ENCODE measurements at regions not wholly inside any gene's neighbourhood (a gene's known extent, or its start where the extent isn't known, plus 50 kb on each side); places are given as distances from the start of the nearest gene placed in this dataset.

DNA sequence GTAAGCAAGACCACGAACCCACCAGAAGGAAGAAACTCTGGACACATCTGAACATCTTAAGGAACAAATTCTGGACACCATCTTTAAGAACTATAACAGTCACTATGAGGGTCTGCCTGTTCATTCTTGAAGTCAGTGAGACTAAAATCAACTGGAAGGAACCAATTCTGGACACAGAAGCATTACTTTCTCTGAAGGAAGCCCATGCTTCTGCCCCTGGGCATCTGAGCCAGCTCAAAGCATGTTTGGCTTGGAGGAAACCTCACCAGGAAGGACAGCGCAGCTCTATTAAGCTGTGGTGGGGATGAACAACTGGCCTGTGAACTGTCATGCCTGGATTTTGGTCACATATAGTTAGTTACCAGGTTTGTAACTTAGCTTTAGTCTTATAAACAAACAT lies 132.4 kb upstream of the GDF10 start:
- intact Hi-C loops (cut with DNase I) = no loop called here
- no peak overlapping the region for H3K27ac ChIP-seq
- no peaks in the 10 kb centered on the region for H3K36me3 ChIP-seq (replicated peaks in 1 of 2)
- H3K27me3 ChIP-seq = no peaks in the 10 kb centered on the region
- H3K9me3 ChIP-seq (replicated peaks in 1 of 3) = no peaks in the 10 kb centered on the region
- no peak for DNase-seq
- TF ChIP-seq POLR2A (IDR thresholded peaks at IDR 0.05) = no peak
- TF ChIP-seq, protein P1, sequence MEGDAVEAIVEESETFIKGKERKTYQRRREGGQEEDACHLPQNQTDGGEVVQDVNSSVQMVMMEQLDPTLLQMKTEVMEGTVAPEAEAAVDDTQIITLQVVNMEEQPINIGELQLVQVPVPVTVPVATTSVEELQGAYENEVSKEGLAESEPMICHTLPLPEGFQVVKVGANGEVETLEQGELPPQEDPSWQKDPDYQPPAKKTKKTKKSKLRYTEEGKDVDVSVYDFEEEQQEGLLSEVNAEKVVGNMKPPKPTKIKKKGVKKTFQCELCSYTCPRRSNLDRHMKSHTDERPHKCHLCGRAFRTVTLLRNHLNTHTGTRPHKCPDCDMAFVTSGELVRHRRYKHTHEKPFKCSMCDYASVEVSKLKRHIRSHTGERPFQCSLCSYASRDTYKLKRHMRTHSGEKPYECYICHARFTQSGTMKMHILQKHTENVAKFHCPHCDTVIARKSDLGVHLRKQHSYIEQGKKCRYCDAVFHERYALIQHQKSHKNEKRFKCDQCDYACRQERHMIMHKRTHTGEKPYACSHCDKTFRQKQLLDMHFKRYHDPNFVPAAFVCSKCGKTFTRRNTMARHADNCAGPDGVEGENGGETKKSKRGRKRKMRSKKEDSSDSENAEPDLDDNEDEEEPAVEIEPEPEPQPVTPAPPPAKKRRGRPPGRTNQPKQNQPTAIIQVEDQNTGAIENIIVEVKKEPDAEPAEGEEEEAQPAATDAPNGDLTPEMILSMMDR (IDR thresholded peaks at IDR 0.05) = no peak
- H3K4me3 ChIP-seq = no peak overlapping the region
- WGBS, 4 donors = 82 to 93% (median 86%) methylated on average over 2 of the region's 2 CpGs
- peaks cover 0 to 11% of the 10 kb centered on the region in 2 donors for H3K4me1 ChIP-seq (replicated peaks in 1 of 2)

DNA sequence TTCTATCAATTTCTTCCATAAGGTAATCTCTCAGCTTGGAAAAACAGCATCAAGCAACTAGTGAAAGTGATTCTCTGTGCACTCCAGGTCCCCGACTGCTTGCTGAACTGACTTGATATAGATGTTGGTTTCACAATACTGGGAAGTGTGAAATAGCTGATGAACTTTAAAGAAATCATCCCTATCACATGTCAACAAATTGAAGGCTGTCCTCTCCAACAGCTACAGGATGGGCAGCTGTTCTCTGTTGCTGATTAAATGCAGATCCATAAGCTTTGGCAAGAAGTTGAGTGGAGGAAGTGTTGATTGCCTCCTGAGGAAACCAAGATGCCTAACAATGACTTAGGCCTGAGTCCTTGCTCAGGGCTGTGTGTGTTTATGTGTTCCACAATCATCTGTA lies 130.4 kb upstream of the GDF10 start:
- Histone ChIP-seq H3K4me3 (no peak overlapping the region), H3K9me3 (replicated peaks in 1 of 3) (no peaks in the 10 kb centered on the region), H3K27ac (no peak overlapping the region), H3K36me3 (replicated peaks in 1 of 2) (no peaks in the 10 kb centered on the region), H3K27me3 (no peaks in the 10 kb centered on the region), H3K4me1 (replicated peaks in 1 of 2) (peaks cover 0 to 11% of the 10 kb centered on the region in 2 donors)
- TF ChIP-seq, protein P1 (IDR thresholded peaks at IDR 0.05) = no peak
- no peak for TF ChIP-seq POLR2A (IDR thresholded peaks at IDR 0.05)
- 59 to 71% (median 66%) methylated on average over 1 of the region's 1 CpG for WGBS, 4 donors
- intact Hi-C loops (cut with DNase I) = no loop called here
- DNase-seq = no peak

DNA sequence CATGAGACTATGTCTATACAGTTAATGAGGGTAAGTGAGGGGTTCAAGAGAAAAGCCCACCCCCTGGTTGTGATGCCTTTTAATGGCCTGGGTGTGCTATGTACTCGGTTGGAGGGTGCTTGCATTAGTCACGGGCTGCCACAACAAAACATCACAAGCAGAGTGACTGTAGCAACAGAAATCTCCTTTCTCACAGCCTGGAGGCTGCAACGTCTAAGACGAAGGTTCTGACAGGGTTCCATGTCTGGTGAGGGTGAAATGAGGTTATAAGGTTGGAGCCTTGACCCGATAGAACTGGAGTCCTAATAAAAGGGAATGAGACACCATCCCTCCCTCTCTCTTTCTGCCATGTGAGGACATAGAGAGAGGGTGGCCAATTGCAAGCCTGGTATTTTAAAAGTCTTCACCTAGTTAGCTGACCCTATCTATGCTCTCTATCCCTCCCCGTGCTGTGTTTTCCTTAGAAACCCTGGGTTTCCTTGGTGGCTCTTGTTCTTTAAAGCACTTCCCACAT lies 126.0 kb upstream of the GDF10 start:
- H3K27me3 ChIP-seq = no peaks in the 10 kb centered on the region

DNA sequence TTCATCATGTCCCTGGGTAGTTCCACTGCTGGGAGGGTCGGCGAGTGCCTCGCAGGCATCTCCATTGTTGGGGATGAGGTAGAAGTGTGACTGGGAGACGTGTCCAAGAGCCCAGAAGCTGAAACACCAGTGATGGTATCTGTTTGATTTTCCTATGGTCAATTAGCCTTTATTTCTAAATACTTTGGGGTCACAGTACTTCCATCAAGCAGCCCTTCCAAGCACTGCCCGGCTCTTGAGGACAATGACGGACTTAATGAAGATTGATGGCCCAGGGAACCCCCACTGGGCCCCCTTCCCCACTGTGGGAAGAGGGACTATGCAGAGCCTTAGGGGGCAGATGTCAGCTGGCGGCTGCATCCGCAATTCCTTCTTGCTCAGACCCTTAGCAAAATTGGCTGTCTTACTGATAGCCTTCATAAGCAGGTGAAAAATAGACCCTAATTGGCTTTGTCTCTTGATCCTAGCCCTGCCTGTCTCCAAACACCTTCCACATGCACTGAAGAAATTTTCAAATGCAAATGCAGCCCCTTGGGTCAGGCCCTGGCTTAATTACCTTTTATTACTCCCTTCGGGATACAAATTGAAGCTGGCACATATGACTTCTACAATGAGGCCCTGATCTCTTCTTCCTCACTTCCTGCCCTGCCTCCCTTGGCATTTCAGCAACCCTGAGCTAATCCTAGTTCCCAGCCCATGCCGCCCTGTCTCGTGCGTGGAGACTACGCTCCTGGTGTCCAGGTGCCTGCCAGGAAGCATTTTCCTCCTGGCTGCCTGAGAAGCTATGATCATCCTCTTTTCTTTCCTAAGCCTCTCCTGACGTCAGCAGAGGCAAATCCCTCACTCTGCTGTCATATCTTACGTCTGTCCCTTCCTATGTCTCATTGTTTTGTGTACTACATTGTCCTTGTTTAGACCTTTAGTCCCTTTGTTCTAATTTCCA lies 124.5 kb upstream of the GDF10 start:
- Histone ChIP-seq H3K4me3 (no peak overlapping the region), H3K36me3 (replicated peaks in 1 of 2) (no peaks in the 10 kb centered on the region), H3K4me1 (replicated peaks in 1 of 2) (no peaks in the 10 kb centered on the region), H3K27ac (no peak overlapping the region), H3K27me3 (no peaks in the 10 kb centered on the region), H3K9me3 (replicated peaks in 1 of 3) (no peaks in the 10 kb centered on the region)
- no peak for DNase-seq
- intact Hi-C loops (cut with DNase I) = no loop called here
- TF ChIP-seq, protein P1 (IDR thresholded peaks at IDR 0.05) = no peak
- TF ChIP-seq POLR2A (IDR thresholded peaks at IDR 0.05) = no peak
- WGBS, 4 donors = 68 to 74% (median 70%) methylated on average over 15 of the region's 15 CpGs

More for the DNA sequence above, 126.0 kb upstream of the GDF10 start:
- Histone ChIP-seq H3K4me3 (no peak overlapping the region), H3K4me1 (replicated peaks in 1 of 2) (no peaks in the 10 kb centered on the region), H3K9me3 (replicated peaks in 1 of 3) (no peaks in the 10 kb centered on the region), H3K36me3 (replicated peaks in 1 of 2) (no peaks in the 10 kb centered on the region), H3K27ac (no peak overlapping the region)
- TF ChIP-seq POLR2A (IDR thresholded peaks at IDR 0.05) = no peak
- TF ChIP-seq, protein P1 (IDR thresholded peaks at IDR 0.05) = no peak
- DNase-seq = no peak
- intact Hi-C loops (cut with DNase I) = no loop called here
- 58 to 76% (median 66%) methylated on average over 6 of the region's 6 CpGs for WGBS, 4 donors
